Hippocampal formation (tissue), 2 donors: ENCODE measurements at regions not wholly inside any gene's neighbourhood (a gene's known extent, or its start where the extent isn't known, plus 50 kb on each side); places are given as distances from the start of the nearest gene placed in this dataset.
"Not testable (repeated sequence)": the region's sequence is repeated elsewhere in the genome, so short reads cannot be mapped to it uniquely, and the experiment has no call there.

ENCODE experiments used
- DNase-seq, 2 donors: peaks; one replicate each; lab custom pipeline; 2025; lab: John Stamatoyannopoulos, UW

DNA sequence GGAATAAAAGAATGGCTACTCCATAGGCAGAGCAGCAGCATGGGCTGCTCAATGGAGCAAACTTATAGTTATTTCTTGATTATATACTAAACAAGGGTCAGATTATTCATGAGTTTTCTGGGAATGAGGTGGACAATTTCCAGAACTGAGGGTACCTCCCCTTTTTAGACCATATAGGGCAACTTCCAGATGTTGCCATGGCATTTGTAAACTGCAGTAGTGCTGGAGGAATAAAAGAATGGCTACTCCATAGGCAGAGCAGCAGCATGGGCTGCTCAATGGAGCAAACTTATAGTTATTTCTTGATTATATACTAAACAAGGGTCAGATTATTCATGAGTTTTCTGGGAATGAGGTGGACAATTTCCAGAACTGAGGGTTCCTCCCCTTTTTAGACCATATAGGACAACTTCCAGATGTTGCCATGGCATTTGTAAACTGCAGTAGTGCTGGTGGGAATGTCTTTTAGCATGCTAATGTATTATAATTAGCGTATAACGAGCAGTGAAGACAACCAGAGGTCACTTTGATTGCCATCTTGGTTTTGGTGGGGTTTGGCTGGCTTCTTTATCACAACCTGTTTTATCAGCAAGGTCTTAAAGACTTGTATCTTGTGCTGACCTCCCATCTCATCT is 364.6 kb upstream of the RGS6 start:
- DNase-seq, result not testable (repeated sequence)

DNA sequence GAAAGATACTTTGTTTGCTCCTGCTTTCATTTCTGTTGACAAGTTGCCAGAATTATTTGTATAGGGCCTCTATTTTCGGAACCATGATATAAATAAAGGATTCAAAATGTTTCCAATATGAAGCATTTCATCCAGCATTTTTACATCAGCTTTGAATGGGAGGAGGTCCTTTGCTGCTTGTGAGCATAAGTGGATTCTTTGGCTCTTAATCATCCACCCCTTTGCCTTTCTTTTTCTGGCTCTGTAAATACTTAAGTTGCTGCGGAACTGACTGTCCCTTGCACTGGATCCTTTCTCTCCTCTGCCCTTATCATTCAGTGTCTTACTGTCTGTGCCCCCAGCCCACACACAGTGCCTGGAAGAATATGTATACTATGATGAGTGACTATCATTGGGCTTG is 357.3 kb upstream of the RGS6 start:
- no peak for DNase-seq

DNA sequence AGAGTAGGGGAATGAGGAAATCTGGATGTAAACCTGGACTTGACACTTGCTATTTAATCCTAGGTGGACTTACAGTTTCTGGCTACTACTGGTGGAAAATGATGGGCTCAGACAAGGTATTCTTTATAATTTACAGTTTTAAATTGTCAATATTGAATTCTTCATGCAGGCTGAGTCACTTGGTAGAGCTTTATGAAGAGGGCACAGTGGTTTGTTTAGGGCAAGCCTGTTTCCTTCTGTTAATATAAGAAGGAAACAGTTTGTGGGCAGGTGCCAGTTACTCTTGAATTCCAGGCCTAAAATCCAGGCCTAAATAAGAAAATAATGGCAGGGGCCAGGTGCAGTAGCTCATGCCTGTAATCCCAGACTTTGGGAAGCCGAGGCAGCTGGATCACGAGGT is 355.8 kb upstream of the RGS6 start:
- DNase-seq, result no peak

DNA sequence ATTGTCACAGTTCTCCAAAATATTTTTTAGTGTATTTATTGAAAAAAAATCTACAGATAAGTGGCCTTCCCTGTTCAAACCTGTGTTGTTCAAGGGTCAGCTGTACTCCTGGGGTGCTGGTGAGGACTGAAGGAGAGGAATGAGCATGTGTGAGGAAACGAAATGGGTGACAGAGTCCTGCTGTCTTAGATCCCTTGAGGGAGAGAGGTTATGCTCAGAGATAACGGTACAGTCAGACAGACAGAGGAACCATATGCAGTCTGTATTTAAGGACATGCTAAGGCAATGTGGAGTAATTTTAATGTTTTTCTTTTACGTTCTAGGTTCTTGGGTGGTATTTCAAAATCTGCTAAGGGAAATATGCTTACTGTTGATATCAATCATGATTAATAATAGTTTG is 352.9 kb upstream of the RGS6 start:
- DNase-seq, result no peak

DNA sequence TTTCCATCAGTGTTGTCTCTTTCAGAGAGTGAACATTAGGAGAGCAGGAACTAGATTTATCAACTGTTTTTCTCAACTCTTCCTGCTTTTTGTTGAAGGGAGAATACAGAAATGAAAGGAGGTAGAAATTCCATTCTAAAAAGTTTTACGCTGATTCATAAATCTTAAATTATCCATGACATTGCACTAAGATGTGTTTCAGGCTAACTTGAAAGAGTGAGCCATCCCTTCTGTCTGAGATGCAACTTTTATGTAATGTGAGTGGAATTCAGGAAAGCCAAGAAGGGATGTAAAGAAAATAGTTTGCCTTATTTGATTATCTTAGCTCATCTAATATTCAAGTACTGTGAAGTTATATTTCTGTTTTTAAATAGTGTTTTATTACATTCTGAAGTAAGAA is 349.5 kb upstream of the RGS6 start:
- DNase-seq, result no peak

DNA sequence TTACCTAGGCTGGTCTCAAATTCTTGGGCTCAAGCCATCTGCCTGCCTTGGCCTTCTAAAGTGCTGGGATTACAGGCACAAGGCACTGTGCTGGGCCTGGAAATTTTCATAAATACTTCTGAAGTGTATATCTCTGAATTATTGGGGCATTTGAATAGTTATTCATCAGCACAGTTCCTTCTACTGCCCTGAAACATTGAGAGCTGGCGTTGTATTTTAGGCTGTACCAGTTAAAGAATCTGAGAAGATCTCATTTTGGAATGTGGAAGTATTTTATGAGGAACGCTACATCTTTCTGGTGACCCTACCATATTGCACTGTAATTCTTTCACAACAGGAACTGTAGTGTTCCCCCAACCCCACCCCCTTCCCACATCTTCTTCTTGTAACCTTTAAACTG is 349.0 kb upstream of the RGS6 start:
- no peak for DNase-seq

DNA sequence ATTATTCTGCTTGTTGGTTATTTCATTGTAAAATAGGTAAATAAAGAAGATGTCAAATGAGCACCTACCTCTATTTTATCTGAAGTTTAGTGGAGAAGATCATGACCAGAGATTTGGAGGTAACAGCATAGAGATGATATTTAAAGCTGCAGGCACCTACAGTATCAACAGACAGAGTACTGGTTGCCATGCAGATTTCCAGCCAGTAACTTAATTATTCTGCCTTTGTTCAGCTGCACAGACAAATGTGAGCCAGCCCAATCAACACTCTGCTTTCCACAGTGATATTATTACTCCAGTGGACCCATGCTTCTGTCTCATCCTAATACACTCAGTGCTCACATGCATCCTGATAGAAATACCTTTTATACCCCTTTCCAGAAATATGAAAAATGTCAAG is 348.5 kb upstream of the RGS6 start:
- no peak for DNase-seq

DNA sequence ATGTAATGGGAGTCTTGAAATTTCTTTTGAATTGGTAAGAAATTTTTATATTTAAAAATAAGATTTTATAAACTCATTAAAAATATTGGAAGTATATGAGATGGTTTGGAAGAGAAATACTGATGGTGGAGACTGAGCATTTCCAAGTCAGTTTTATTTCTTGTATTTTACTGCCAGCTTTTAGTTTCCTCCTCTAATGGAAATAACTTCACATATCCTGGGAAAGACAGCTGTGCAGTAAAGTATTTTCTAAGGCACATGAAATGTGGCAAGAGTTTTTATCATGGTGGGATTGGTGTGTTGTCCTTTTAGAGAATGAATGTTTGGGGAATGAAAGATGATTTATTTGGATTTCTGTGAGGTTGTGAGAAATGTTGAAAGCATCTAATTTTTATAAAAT is 346.9 kb upstream of the RGS6 start:
- no peak for DNase-seq

DNA sequence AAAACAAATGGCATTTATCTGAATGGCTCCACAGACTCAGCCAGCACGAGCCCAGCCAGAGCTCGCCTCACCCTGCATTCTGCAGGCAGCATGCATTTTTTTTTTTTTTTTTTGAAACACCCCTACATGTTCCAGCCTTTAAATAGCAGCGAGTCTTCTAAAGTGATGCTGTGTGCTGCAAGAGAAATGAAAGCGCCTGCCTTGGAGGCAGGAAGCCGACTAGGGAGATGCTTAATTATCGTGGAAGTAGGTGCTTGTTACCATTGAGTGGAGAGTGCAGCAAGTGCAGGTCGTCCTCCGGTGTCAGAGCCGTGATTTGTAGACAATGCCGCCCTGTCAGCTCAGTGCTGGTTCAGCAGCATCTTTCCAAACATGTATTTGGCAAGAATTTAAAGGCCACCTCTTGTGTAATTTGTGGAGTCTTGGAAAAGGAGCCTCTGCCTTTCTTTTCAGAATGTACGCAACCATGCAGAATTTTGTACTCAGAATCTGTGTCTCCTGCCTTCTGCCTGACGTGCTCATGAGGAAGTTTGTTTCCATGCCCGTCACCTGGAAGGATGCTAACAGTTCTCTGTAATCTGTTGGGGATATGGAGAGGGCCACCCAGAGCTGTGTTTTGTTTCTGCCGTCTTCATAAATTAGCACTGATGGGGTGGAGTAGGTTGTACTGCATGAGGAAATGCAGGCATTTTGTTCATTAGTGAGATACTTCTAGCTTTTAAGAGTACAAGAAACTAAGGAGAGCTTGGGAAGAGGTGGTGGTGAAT is 345.9 kb upstream of the RGS6 start:
- peak; percentile 39 to 55 for DNase-seq

DNA sequence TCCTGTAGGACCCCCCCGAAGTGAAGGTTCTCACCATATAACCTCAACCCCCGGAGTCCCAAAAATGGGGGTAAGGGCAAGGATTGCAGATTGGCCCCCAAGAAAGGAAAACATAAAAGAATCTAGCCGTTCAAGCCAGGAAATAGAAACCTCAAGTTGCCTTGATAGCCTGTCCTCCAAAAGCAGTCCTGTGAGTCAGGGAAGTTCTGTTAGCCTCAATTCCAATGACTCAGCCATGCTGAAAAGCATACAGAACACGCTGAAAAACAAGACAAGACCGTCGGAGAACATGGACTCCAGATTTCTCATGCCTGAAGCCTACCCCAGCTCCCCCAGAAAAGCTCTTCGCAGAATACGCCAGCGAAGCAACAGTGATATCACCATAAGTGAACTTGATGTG is 344.2 kb upstream of the RGS6 start:
- DNase-seq, result no peak

DNA sequence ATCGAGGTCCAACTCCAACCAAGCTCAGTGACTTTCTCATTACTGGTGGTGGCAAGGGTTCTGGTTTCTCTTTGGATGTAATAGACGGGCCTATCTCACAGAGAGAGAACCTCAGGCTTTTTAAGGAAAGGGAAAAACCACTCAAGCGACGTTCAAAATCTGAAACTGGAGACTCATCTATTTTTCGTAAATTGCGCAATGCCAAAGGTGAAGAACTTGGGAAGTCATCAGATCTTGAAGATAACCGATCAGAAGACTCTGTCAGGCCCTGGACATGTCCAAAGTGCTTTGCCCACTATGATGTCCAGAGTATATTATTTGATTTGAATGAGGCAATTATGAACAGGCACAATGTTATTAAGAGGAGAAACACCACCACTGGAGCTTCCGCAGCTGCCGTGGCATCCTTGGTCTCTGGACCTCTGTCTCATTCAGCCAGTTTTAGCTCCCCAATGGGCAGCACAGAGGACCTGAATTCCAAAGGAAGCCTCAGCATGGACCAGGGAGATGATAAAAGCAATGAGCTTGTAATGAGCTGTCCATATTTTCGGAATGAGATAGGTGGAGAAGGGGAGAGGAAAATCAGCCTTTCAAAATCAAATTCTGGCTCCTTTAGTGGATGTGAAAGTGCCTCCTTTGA is 343.5 kb upstream of the RGS6 start:
- no peak for DNase-seq

DNA sequence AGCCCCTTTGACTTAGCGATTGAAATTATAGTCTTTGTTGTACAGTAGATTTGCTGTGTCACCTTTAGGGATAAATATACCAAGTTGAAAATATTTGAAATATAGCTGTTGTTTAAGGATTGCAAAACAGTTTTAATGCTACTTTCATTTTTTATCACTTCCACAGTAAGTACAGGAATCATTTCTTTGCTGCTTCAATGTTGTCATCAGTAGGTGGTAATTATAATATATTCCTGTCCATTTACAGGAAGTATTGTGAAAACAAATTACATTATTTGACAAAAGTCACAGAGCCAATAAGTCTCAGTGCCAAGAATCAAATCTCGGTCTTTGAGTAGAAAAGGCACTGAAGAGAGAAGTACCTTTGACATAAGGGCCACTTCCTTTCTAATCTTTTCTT is 342.6 kb upstream of the RGS6 start:
- DNase-seq, result no peak

DNA sequence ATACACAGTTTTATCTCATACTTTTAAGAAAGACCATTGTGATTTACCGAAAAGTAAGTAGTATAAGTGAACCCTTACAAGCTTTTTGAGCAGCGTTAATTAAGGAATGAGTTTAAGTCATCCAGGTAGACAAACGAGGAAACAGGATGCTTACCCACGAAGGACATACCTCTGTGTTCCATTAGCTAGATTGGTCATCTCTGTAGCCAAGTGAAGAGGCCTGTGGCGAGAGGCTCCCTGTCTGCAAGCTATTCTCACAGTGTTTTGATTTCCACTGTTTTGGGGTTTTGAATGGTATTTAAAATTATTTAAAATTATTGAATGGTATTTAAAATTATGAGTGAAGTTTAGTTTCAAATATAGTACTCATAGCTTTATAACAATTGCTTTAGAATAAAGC is 342.1 kb upstream of the RGS6 start:
- no peak for DNase-seq

DNA sequence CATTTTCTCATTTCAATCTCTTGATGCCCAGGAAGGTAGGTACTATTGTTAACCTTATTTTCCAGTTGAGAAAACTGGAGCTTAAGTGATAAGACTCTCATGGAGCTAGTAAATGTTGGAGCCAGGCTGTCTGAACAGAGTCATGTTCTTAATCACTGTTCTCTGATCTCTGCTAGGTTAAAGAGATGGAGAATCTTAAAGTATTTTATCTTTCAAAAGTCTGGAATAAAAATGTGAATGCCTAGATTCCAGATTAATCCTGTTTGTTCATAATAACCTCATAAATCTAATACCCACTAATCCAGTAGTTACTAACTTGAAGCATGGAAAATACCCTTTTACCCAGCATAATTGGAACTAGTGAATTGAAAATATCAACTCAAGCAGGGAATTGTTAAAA is 341.0 kb upstream of the RGS6 start:
- DNase-seq, result no peak

DNA sequence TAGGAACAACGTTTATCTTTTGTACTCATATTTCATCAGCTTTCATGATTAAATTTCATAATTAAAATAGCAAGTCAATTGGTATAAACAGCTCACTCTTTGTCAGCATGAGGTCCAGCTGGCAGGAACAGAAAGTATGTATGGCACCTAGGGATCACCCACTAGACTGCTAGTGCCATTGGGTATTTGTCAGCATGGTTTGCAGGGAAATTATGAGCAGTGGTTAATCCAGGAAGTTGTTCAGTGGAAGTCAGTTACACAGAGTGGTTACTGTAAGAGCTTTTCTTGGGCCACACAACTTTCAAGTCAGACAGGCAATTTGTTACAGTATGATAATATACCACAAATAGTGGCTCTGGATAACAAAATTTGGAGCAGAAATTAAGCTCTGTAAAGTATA is 340.3 kb upstream of the RGS6 start:
- DNase-seq, result no peak

DNA sequence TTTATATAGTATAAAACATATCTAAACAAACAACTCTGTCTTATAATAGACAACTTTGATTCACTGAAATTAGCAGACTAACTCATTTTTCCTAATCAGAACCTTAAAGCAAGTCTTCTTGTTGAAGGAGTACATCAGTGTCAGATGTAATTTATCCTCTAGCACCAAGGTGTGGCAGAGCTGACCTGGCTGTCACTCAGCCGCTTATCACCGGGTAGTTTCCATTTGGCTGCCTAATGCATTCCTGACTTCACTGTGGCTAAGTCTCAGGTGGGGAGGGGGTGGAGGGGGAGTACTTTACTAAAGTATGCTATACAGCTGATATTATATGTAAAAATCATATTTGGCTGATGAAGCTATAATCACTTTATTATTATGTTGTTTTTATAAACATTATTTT is 339.9 kb upstream of the RGS6 start:
- no peak for DNase-seq

DNA sequence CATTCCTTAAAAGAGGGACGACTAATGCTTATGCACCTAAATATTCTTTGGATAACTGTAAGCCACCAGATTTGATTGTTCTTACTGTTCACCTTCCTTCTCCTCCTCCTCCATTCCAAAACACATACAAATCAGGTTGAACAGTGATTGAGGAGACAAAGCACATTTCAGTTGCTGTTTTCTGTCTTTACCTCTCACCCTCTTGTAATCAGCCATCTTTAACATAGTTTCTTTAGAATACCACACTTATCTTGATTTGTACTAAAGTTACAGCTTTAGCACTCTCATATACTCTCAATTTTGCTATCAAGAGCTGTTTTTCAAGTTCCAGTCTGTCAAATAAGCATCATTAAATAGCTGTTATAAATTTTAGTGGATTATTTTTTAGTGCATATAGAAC is 338.3 kb upstream of the RGS6 start:
- DNase-seq, result no peak

DNA sequence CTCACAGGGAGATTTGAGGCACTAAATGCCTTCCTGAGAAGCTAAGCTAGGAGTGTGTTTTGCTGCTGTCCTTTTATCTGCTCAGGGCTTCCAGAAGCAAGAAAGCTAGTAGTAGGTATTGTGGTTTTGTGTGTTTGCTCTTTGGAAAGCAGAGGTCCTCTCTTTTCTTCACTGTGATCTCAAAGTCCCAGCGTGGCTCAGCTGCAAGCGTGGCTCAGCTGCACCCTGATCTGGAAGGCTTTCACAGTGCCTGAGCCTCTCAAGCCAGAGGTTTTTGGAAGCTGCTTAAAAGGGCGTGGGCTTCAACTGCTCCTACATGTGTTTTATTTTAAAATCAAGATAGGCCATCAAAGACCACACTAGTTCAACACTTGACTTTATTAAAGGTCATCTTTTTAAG is 337.4 kb upstream of the RGS6 start:
- DNase-seq, result no peak

DNA sequence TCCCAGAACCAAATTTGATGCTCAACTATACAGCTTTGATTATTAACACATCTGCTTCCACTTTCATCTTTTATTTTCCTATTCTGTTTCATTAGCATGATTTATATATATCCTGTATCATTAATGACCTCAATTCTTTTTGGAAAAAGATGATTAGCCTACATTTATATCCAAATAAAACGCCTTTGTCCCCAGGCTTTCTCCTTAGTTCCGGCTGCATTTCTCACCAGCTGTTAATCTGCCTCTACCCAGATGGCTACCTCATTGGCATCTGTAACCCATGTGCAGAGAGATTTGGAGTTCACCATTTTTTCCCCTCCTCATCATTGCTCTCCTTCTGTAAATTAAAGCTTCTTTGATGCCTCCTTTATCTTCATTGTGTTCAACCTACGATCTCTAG is 336.8 kb upstream of the RGS6 start:
- no peak for DNase-seq

DNA sequence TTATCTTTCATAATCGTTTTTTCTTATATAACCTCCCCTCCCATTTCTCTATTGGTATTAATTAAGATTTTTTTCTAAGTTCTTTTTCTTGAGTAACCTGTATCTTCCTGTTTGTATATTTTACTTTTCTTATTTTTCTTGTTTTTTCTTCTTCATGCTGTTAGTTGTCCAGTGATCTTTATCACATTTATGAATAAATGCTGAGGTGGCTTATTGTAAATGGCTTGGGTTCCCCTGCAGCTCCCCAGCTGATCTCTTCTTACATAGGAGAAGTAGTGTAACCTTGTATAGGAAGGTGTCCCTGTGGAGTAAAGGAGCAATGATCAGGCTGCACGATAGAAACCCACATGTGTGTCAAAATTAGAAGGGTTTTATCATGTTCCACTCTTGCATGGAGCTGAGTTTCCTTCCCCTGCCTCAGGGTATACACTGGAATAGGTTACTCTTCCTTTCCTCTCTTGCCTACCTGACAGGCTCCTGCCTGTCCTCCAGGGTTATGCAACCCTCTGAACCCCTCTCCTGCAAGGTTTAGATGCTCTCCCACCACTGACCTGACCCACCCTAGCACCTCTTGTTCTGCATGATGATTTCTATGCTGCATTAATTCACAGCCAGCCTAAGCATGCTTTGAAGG is 334.8 kb upstream of the RGS6 start:
- no peak for DNase-seq

DNA sequence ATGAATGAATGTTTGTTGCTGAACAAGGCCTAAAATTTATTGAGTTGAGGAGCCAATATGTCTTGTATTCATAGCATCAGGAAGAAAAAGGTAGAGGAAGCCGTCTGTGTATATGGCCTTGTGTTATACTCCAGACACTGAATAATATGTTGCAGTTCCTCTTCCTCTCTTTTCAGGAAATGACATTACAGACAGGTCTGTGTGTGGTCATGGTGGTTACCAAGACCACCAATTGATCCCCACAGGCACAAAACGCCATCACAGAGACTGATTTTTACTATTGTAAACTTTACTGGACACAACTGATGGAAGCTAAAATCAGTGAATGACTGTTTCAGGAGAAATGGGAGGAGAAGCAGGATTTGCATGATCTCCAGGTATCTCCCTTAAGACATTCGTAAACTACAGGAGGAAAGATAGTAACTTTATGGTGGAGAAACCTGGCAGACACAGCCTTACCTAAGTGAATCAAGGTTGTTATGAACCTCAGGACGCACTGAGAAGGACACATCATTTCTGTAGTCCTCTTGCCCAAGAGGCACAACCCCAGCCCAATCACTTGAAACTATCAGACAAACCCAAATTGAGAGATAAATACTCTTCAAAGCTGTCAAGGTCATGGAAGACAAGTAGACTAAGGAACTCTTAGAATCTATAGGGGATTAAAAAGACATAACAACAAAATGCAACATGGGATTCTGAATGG is 334.1 kb upstream of the RGS6 start:
- DNase-seq, result no peak

DNA sequence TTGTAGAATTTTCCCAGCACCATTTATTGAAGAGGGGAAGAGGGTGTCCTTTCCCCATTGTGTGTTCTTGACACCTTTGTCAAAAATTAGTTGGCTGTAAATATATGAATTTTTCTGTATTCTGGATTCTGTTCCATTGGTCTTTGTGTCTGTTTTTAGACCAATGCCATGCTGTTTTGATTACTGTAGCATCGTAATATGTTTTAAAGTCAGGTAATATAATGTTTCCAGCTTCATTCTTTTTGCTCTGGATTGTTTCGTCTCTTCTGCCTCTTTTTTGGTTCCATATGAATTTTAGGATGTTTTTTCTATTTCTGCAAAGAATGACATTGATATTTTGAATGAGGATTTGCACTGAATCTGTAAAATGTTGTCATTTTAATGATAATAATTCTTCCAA is 331.9 kb upstream of the RGS6 start:
- no peak for DNase-seq
